ENCODE measurements at regions not wholly inside any gene's neighbourhood (a gene's known extent, or its start where the extent isn't known, plus 50 kb on each side); places are given as distances from the start of the nearest gene placed in this dataset.

DNA sequence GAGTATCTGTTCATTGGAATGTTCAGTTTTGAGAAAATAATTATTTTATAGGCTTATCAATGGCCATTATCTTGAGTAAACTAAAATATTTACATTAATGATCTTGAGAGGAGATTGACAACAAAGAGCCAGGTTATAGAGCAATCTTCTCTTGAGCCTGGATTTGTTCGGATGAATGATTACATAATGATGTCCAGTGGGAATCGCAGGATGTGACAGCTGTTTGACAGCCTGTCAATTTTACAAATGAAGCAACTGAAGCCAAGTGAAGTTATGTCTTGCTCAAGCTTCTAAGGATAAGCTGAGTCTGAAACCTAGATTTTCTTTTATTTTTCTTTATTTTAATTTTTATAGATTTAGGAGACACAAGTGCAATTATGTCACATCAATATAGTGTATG, 52.1 kb upstream of the BACH1 start:
- DNase-seq (no peak), ATAC-seq (ENCODE audit: insufficient read depth, low read depth) (no peak)
- H3K4me2 ChIP-seq (ENCODE audit: insufficient read depth, low read length): no peak overlapping the region
- no peak overlapping the region for H3K27ac ChIP-seq (ENCODE audit: low read length)
- no peak for TF ChIP-seq EZH2 (IDR thresholded peaks at IDR 0.05; ENCODE audit: borderline replicate concordance, low read depth, low read length, severe bottlenecking)
- TF ChIP-seq, protein P1, sequence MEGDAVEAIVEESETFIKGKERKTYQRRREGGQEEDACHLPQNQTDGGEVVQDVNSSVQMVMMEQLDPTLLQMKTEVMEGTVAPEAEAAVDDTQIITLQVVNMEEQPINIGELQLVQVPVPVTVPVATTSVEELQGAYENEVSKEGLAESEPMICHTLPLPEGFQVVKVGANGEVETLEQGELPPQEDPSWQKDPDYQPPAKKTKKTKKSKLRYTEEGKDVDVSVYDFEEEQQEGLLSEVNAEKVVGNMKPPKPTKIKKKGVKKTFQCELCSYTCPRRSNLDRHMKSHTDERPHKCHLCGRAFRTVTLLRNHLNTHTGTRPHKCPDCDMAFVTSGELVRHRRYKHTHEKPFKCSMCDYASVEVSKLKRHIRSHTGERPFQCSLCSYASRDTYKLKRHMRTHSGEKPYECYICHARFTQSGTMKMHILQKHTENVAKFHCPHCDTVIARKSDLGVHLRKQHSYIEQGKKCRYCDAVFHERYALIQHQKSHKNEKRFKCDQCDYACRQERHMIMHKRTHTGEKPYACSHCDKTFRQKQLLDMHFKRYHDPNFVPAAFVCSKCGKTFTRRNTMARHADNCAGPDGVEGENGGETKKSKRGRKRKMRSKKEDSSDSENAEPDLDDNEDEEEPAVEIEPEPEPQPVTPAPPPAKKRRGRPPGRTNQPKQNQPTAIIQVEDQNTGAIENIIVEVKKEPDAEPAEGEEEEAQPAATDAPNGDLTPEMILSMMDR (IDR thresholded peaks at IDR 0.05; ENCODE audit: borderline replicate concordance, extremely low read depth, low read length, poor library complexity, severe bottlenecking): no peak
- no peaks in the 10 kb centered on the region for H3K9me3 ChIP-seq (ENCODE audit: insufficient read depth, low read length, severe bottlenecking)
- no peaks in the 10 kb centered on the region for H3K36me3 ChIP-seq (ENCODE audit: insufficient read depth, low read length)
- no peak overlapping the region for H3K4me3 ChIP-seq (ENCODE audit: low read depth in 1 of 2, low read length in 2 of 2)
- no peak overlapping the region for H2AFZ ChIP-seq (ENCODE audit: low read depth, low read length)
- H3K27me3 ChIP-seq (ENCODE audit: insufficient read depth, low read length, poor library complexity): no peaks in the 10 kb centered on the region
- H4K20me1 ChIP-seq (ENCODE audit: insufficient read depth, low read length): no peaks in the 10 kb centered on the region
- H3K4me1 ChIP-seq (ENCODE audit: insufficient read depth, low read length): no peaks in the 10 kb centered on the region
- H3K9ac ChIP-seq (ENCODE audit: low read depth, low read length): no peak overlapping the region
- H3K79me2 ChIP-seq (ENCODE audit: insufficient read depth, low read length): no peaks in the 10 kb centered on the region

DNA sequence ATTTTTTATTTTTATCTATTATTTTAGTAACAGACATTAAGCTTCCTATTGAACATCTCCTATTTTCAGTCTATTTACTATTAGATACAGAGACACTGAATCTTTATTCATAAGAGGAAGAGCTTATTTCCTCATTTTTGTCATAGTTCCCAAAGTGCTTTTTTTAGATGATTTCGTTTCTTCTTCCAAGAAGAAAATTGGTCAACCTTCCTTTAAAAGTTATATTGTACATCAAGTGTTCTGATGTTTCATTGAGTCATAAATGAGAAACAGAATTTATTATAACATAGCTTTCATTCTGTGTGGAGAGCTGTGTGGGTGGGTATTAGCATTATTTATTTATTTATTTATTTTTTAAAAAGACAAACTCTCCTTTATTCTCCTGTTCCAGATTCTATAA, 50.6 kb upstream of the BACH1 start:
- Histone ChIP-seq H2AFZ (ENCODE audit: low read depth, low read length) (no peak overlapping the region), H3K9ac (ENCODE audit: low read depth, low read length) (no peak overlapping the region), H3K27ac (ENCODE audit: low read length) (no peak overlapping the region), H3K4me2 (ENCODE audit: insufficient read depth, low read length) (no peak overlapping the region), H3K36me3 (ENCODE audit: insufficient read depth, low read length) (no peaks in the 10 kb centered on the region), H3K4me3 (ENCODE audit: low read depth in 1 of 2, low read length in 2 of 2) (no peak overlapping the region), H4K20me1 (ENCODE audit: insufficient read depth, low read length) (no peaks in the 10 kb centered on the region), H3K9me3 (ENCODE audit: insufficient read depth, low read length, severe bottlenecking) (peaks cover 4% of the 10 kb centered on the region), H3K79me2 (ENCODE audit: insufficient read depth, low read length) (no peaks in the 10 kb centered on the region), H3K4me1 (ENCODE audit: insufficient read depth, low read length) (no peaks in the 10 kb centered on the region), H3K27me3 (ENCODE audit: insufficient read depth, low read length, poor library complexity) (no peaks in the 10 kb centered on the region)
- ATAC-seq (ENCODE audit: insufficient read depth, low read depth) (no peak), DNase-seq (no peak)
- TF ChIP-seq, protein P1 (IDR thresholded peaks at IDR 0.05; ENCODE audit: borderline replicate concordance, extremely low read depth, low read length, poor library complexity, severe bottlenecking): no peak
- no peak for TF ChIP-seq EZH2 (IDR thresholded peaks at IDR 0.05; ENCODE audit: borderline replicate concordance, low read depth, low read length, severe bottlenecking)

Data from DND-41 (cell line).